Endothelial cell of umbilical vein (primary cell): ENCODE measurements at regions not wholly inside any gene's neighbourhood (a gene's known extent, or its start where the extent isn't known, plus 50 kb on each side); places are given as distances from the start of the nearest gene placed in this dataset.

ENCODE experiments used
- BruUV-seq: library from RNA; stranded (reverse); fragments of 400-500 nt; replicated peaks from 2 replicates; lab custom pipeline; 2021; lab: Mats Ljungman, UMichigan
- CTCF ChIA-PET: fragments of 300-600, 350-600 bp; sonication (Branson Sonifier 250); formaldehyde crosslinking; loops from one replicate; lab custom pipeline; 2021; ENCODE audit warnings: antibody characterized with exemption, inconsistent platforms; lab: Charles Lee
- POLR2A ChIA-PET: fragments of 300-600, 350-600 bp; sonication (Branson Sonifier 250); formaldehyde crosslinking; loops from one replicate; lab custom pipeline; 2021; ENCODE audit warnings: antibody characterized with exemption, inconsistent platforms; lab: Charles Lee
- DNase-seq: peaks from one replicate; pipeline ENCODE4 v3.0.0-alpha.2; 2011; ENCODE audit warnings: low read depth, low spot score
- FAIRE-seq: peaks from 2 replicates; lab custom pipeline; 2011; peaks lifted over from hg19 to GRCh38; lab: Jason Lieb, UNC
- H2AFZ ChIP-seq: 2 replicates; pipeline ENCODE4 v1.6.0; 2012; ENCODE audit warnings: low read depth, low read length, control low read depth, inconsistent platforms
- H3K27ac ChIP-seq: 2 replicates; pipeline ENCODE4 v1.5.1; 2011; ENCODE audit warnings: low read depth, mild to moderate bottlenecking, control low read depth, low read length, moderate library complexity; ENCODE audit not compliant: insufficient read depth
- H3K27me3 ChIP-seq, 2 experiments: 2 replicates each; pipeline versions ENCODE4 v1.6.0 to v1.6.1; 2011; ENCODE audit warnings: low read length in 2 of 2, mixed read lengths in 1 of 2; ENCODE audit not compliant: control insufficient read depth in 2 of 2, insufficient read depth in 2 of 2
- H3K36me3 ChIP-seq, 2 experiments: 2 replicates in 1 of 2; 3 replicates in 1 of 2; pipeline ENCODE4 v1.5.1; 2011; ENCODE audit warnings: low read length in 2 of 2, mild to moderate bottlenecking in 1 of 2, moderate library complexity in 1 of 2; ENCODE audit not compliant: control insufficient read depth in 2 of 2, insufficient read depth in 2 of 2; ENCODE audit errors: extremely low read depth in 1 of 2
- H3K4me1 ChIP-seq: 3 replicates; pipeline ENCODE4 v1.5.1; 2011; ENCODE audit warnings: mild to moderate bottlenecking, low read length; ENCODE audit not compliant: control insufficient read depth, insufficient read depth; ENCODE audit errors: extremely low read depth
- H3K4me2 ChIP-seq: 2 replicates; pipeline ENCODE4 v1.6.1; 2011; ENCODE audit warnings: low read length, control low read depth, mixed read lengths; ENCODE audit not compliant: insufficient read depth
- H3K4me3 ChIP-seq, 3 experiments: fragments of 200-600 bp in 1 of 3; sonication (generic), shearing (Covaris generic) in 1 of 3; replicated peaks in 1 of 3; 2 replicates each; pipeline ENCODE4 v1.5.1; 2011 to 2016; ENCODE audit warnings: control low read depth in 3 of 3, low read length in 3 of 3, mild to moderate bottlenecking in 2 of 3, inconsistent platforms in 1 of 3, low read depth in 1 of 3, moderate library complexity in 1 of 3; ENCODE audit not compliant: insufficient read depth in 1 of 3
- H3K79me2 ChIP-seq: 2 replicates; pipeline ENCODE4 v1.6.0; 2012; ENCODE audit warnings: low read length, inconsistent platforms; ENCODE audit not compliant: control insufficient read depth, insufficient read depth
- H3K9ac ChIP-seq: replicated peaks from 2 replicates; pipeline ENCODE3; 2011; ENCODE audit warnings: low read length, control low read depth; ENCODE audit not compliant: insufficient read depth; ENCODE audit errors: extremely low read depth
- H3K9me1 ChIP-seq: replicated peaks from 3 replicates; pipeline ENCODE4 v1.6.0; 2011; ENCODE audit warnings: mild to moderate bottlenecking, low read length; ENCODE audit not compliant: control insufficient read depth, insufficient read depth; ENCODE audit errors: extremely low read depth
- H3K9me3 ChIP-seq: replicated peaks from 2 replicates; pipeline ENCODE4 v1.5.1; 2012; ENCODE audit warnings: low read length, inconsistent platforms; ENCODE audit not compliant: control insufficient read depth, insufficient read depth
- H4K20me1 ChIP-seq: replicated peaks from 2 replicates; pipeline ENCODE3; 2011; ENCODE audit warnings: mild to moderate bottlenecking, low read length; ENCODE audit not compliant: control insufficient read depth, insufficient read depth; ENCODE audit errors: extremely low read depth
- EZH2 ChIP-seq: IDR thresholded peaks from 2 replicates; pipeline ENCODE4 v1.6.1; 2012; ENCODE audit warnings: borderline replicate concordance, low read depth, mild to moderate bottlenecking, moderate library complexity, low read length, inconsistent platforms; ENCODE audit not compliant: severe bottlenecking
- FOS ChIP-seq: IDR thresholded peaks from 2 replicates; pipeline ENCODE4 v1.6.1; 2011; ENCODE audit warnings: mild to moderate bottlenecking, low read length, moderate library complexity, borderline replicate concordance; ENCODE audit not compliant: insufficient read depth
- GATA2 ChIP-seq: IDR thresholded peaks from 2 replicates; pipeline ENCODE4 v1.7.0; 2011; ENCODE audit warnings: low read depth, mild to moderate bottlenecking, moderate library complexity, mixed read lengths, low read length; ENCODE audit not compliant: insufficient read length, insufficient read depth
- JUN ChIP-seq: IDR thresholded peaks from 2 replicates; pipeline ENCODE4 v1.6.1; 2011; ENCODE audit warnings: borderline replicate concordance, low read depth; ENCODE audit not compliant: insufficient read length, insufficient read depth
- MAX ChIP-seq: IDR thresholded peaks from 2 replicates; pipeline ENCODE4 v1.6.1; 2011; ENCODE audit not compliant: insufficient read depth, insufficient read length
- MYC ChIP-seq: IDR thresholded peaks from one replicate; pipeline ENCODE4 v1.6.1; 2011; ENCODE audit warnings: mild to moderate bottlenecking, low read depth, low read length
- POLR2A ChIP-seq: IDR thresholded peaks from 2 replicates; pipeline ENCODE4 v1.6.1; 2012; ENCODE audit warnings: low read depth, mild to moderate bottlenecking, control low read depth, low read length
- POLR2AphosphoS5 ChIP-seq: IDR thresholded peaks from 2 replicates; pipeline ENCODE4 v1.6.1; 2012; ENCODE audit warnings: low read depth, mild to moderate bottlenecking, control low read depth, low read length, moderate library complexity; ENCODE audit not compliant: insufficient read depth
- dilution Hi-C: fragments of 300-500 bp; cut with MboI; formaldehyde crosslinking; loops from one replicate; pipeline ENCODE4 v1.15.0; 2019; ENCODE audit warnings: low sequenced_read_pairs; ENCODE audit not compliant: extremely low pct_ligation_motif_present
- intact Hi-C: fragments of 100-400 bp; cut with micrococcal nuclease; formaldehyde crosslinking; loops from one replicate; pipeline ENCODE4 v1.10.0; 2022
- TF ChIP-seq, protein P1 (sequence below), 2 donors: IDR thresholded peaks; 1 replicate in 1 of 2; 2 replicates in 1 of 2; pipeline ENCODE4 v1.5.1; 2011; ENCODE audit warnings: low read length in 2 of 2, mild to moderate bottlenecking in 2 of 2, moderate library complexity in 2 of 2, control low read depth in 1 of 2, inconsistent platforms in 1 of 2, low read depth in 1 of 2; ENCODE audit not compliant: insufficient read depth in 1 of 2; ENCODE audit errors: extremely low read depth in 1 of 2

DNA sequence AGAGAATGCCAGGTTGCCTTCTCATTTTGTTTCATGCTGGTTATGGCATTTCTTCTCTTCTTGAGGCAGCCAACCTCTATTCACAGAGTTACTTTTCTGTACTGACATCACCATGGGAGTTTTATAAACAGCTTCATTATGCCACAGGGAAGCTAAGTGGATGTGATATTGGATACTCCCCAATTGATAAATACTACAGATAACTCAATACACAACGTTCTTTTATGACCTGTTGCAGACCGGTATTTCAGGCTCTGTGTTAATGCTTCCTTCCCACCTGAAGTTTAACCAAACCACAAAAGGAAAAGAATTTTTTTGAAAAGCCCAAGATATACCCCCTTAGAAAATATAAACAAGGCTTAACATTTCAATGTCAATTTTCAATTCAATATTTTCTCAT is 258.3 kb upstream of the SOX11 start:
- no peaks in the 10 kb centered on the region for H3K36me3 ChIP-seq
- H4K20me1 ChIP-seq: no peaks in the 10 kb centered on the region
- no peak overlapping the region for H3K4me3 ChIP-seq
- intact Hi-C loops (no loop called here), dilution Hi-C loops (no loop called here)
- no peak for TF ChIP-seq MYC
- no peak for TF ChIP-seq GATA2
- TF ChIP-seq JUN: no peak
- TF ChIP-seq, protein P1, sequence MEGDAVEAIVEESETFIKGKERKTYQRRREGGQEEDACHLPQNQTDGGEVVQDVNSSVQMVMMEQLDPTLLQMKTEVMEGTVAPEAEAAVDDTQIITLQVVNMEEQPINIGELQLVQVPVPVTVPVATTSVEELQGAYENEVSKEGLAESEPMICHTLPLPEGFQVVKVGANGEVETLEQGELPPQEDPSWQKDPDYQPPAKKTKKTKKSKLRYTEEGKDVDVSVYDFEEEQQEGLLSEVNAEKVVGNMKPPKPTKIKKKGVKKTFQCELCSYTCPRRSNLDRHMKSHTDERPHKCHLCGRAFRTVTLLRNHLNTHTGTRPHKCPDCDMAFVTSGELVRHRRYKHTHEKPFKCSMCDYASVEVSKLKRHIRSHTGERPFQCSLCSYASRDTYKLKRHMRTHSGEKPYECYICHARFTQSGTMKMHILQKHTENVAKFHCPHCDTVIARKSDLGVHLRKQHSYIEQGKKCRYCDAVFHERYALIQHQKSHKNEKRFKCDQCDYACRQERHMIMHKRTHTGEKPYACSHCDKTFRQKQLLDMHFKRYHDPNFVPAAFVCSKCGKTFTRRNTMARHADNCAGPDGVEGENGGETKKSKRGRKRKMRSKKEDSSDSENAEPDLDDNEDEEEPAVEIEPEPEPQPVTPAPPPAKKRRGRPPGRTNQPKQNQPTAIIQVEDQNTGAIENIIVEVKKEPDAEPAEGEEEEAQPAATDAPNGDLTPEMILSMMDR (IDR thresholded peaks at IDR 0.05; ENCODE audit: extremely low read depth in 1 of 2, insufficient read depth in 1 of 2, low read depth in 1 of 2, low read length in 2 of 2): no peak
- TF ChIP-seq POLR2A: no peak
- TF ChIP-seq MAX: no peak
- TF ChIP-seq FOS: no peak
- TF ChIP-seq POLR2AphosphoS5: no peak
- TF ChIP-seq EZH2: no peak
- H2AFZ ChIP-seq: no peak overlapping the region
- no peaks in the 10 kb centered on the region for H3K79me2 ChIP-seq
- BruUV-seq: no TSS peak
- H3K9ac ChIP-seq: no peak overlapping the region
- FAIRE-seq (no peak), DNase-seq (no peak)
- H3K9me3 ChIP-seq: peaks cover 2% of the 10 kb centered on the region
- H3K9me1 ChIP-seq: no peaks in the 10 kb centered on the region
- POLR2A ChIA-PET: no interaction called here
- CTCF ChIA-PET: no interaction called here
- no peaks in the 10 kb centered on the region for H3K4me1 ChIP-seq
- no peak overlapping the region for H3K27ac ChIP-seq
- no peak overlapping the region for H3K4me2 ChIP-seq
- H3K27me3 ChIP-seq: no peaks in the 10 kb centered on the region
